Ammon's horn (tissue), 1 donor: ENCODE measurements at regions not wholly inside any gene's neighbourhood (a gene's known extent, or its start where the extent isn't known, plus 50 kb on each side); places are given as distances from the start of the nearest gene placed in this dataset.

ENCODE experiments used
- DNase-seq: peaks from one replicate; pipeline ENCODE4 v3.0.0-alpha.2; 2016; ENCODE audit warnings: low spot score

- DNase-seq = peak; percentile 32
Measured at GRCh38 chr20:11447371-11448100, 470.2 kb upstream of the BTBD3 start.

GRCh38 chr20:11448554-11448953 is 469.1 kb upstream of the BTBD3 start:
- no peak for DNase-seq

- no peak for DNase-seq
Measured at GRCh38 chr20:11451793-11452291, 465.9 kb upstream of the BTBD3 start.

GRCh38 chr20:11452326-11452725 is 465.4 kb upstream of the BTBD3 start:
- DNase-seq = no peak

GRCh38 chr20:11453430-11453829 is 464.3 kb upstream of the BTBD3 start:
- no peak for DNase-seq

GRCh38 chr20:11454966-11455799 is 462.5 kb upstream of the BTBD3 start:
- no peak for DNase-seq

GRCh38 chr20:11457488-11457887 is 460.2 kb upstream of the BTBD3 start:
- no peak for DNase-seq

GRCh38 chr20:11459090-11459890 is 458.4 kb upstream of the BTBD3 start:
- DNase-seq = no peak

GRCh38 chr20:11467436-11467835 is 450.3 kb upstream of the BTBD3 start:
- no peak for DNase-seq

GRCh38 chr20:11468880-11469279 is 448.8 kb upstream of the BTBD3 start:
- no peak for DNase-seq

GRCh38 chr20:11469795-11470435 is 447.8 kb upstream of the BTBD3 start:
- DNase-seq = no peak

GRCh38 chr20:11473983-11474382 is 443.7 kb upstream of the BTBD3 start:
- DNase-seq = no peak

- no peak for DNase-seq
Measured at GRCh38 chr20:11483697-11484096, 434.0 kb upstream of the BTBD3 start.

- DNase-seq = no peak
Measured at GRCh38 chr20:11484479-11484878, 433.2 kb upstream of the BTBD3 start.

GRCh38 chr20:11492386-11492785 is 425.3 kb upstream of the BTBD3 start:
- DNase-seq = no peak

GRCh38 chr20:11492846-11493245 is 424.8 kb upstream of the BTBD3 start:
- DNase-seq = no peak

- no peak for DNase-seq
Measured at GRCh38 chr20:11496380-11496779, 421.3 kb upstream of the BTBD3 start.

GRCh38 chr20:11497545-11497944 is 420.1 kb upstream of the BTBD3 start:
- DNase-seq = peak; percentile 3

- DNase-seq = no peak
Measured at GRCh38 chr20:11499101-11499634, 418.5 kb upstream of the BTBD3 start.

- no peak for DNase-seq
Measured at GRCh38 chr20:11502061-11502460, 415.6 kb upstream of the BTBD3 start.

GRCh38 chr20:11502671-11503070 is 415.0 kb upstream of the BTBD3 start:
- no peak for DNase-seq

- DNase-seq = no peak
Measured at GRCh38 chr20:11509776-11510175, 407.9 kb upstream of the BTBD3 start.
